ENCODE measurements at regions not wholly inside any gene's neighbourhood (a gene's known extent, or its start where the extent isn't known, plus 50 kb on each side); places are given as distances from the start of the nearest gene placed in this dataset.
"Not testable (repeated sequence)": the region's sequence is repeated elsewhere in the genome, so short reads cannot be mapped to it uniquely, and the experiment has no call there.

- DNase-seq (ENCODE audit: low read depth), result no peak
Observed at GRCh38 chr14:84064316-84065125, 1465.4 kb upstream of the FLRT2 start.

- no peak for DNase-seq (ENCODE audit: low read depth)
Observed at GRCh38 chr14:84065811-84066210, 1464.1 kb upstream of the FLRT2 start.

GRCh38 chr14:84068288-84068687, 1461.7 kb upstream of the FLRT2 start:
- no peak for DNase-seq (ENCODE audit: low read depth)

GRCh38 chr14:84071061-84071460, 1458.9 kb upstream of the FLRT2 start:
- DNase-seq (ENCODE audit: low read depth), result no peak

GRCh38 chr14:84074626-84075025, 1455.3 kb upstream of the FLRT2 start:
- no peak for DNase-seq (ENCODE audit: low read depth)

- DNase-seq (ENCODE audit: low read depth), result no peak
Observed at GRCh38 chr14:84080944-84081343, 1449.0 kb upstream of the FLRT2 start.

GRCh38 chr14:84084056-84084630, 1445.8 kb upstream of the FLRT2 start:
- DNase-seq (ENCODE audit: low read depth), result no peak

- DNase-seq (ENCODE audit: low read depth), result no peak
Observed at GRCh38 chr14:84085493-84085892, 1444.5 kb upstream of the FLRT2 start.

- DNase-seq (ENCODE audit: low read depth), result no peak
Observed at GRCh38 chr14:84086714-84087113, 1443.2 kb upstream of the FLRT2 start.

GRCh38 chr14:84087986-84088531, 1441.9 kb upstream of the FLRT2 start:
- no peak for DNase-seq (ENCODE audit: low read depth)

- no peak for DNase-seq (ENCODE audit: low read depth)
Observed at GRCh38 chr14:84090837-84091236, 1439.1 kb upstream of the FLRT2 start.

- DNase-seq (ENCODE audit: low read depth), result no peak
Observed at GRCh38 chr14:84095681-84096080, 1434.3 kb upstream of the FLRT2 start.

GRCh38 chr14:84098261-84098660, 1431.7 kb upstream of the FLRT2 start:
- DNase-seq (ENCODE audit: low read depth), result no peak

GRCh38 chr14:84099560-84099959, 1430.4 kb upstream of the FLRT2 start:
- DNase-seq (ENCODE audit: low read depth), result not testable (repeated sequence)

- DNase-seq (ENCODE audit: low read depth), result no peak
Observed at GRCh38 chr14:84107835-84108343, 1422.1 kb upstream of the FLRT2 start.

- DNase-seq (ENCODE audit: low read depth), result no peak
Observed at GRCh38 chr14:84108746-84109457, 1421.0 kb upstream of the FLRT2 start.

- no peak for DNase-seq (ENCODE audit: low read depth)
Observed at GRCh38 chr14:84112589-84112988, 1417.4 kb upstream of the FLRT2 start.

GRCh38 chr14:84125676-84126075, 1404.3 kb upstream of the FLRT2 start:
- no peak for DNase-seq (ENCODE audit: low read depth)

- no peak for DNase-seq (ENCODE audit: low read depth)
Observed at GRCh38 chr14:84127495-84127894, 1402.4 kb upstream of the FLRT2 start.

- no peak for DNase-seq (ENCODE audit: low read depth)
Observed at GRCh38 chr14:84128050-84128449, 1401.9 kb upstream of the FLRT2 start.

- no peak for DNase-seq (ENCODE audit: low read depth)
Observed at GRCh38 chr14:84129007-84129406, 1400.9 kb upstream of the FLRT2 start.

GRCh38 chr14:84129941-84130340, 1400.0 kb upstream of the FLRT2 start:
- no peak for DNase-seq (ENCODE audit: low read depth)

Measured in M059J (cell line).